ENCODE measurements at regions not wholly inside any gene's neighbourhood (a gene's known extent, or its start where the extent isn't known, plus 50 kb on each side); places are given as distances from the start of the nearest gene placed in this dataset.
A peak's percentile ranks its signal among the peaks of the same experiment; 100 is the strongest.

GRCh38 chr6:4587171-4587570 lies 189.0 kb upstream of the CDYL start:
- no peaks in the 10 kb centered on the region; the same call in 1 of the 2 replicates for H3K27me3 Mint-ChIP-seq (ENCODE audit: insufficient read depth)
- H3K36me3 Mint-ChIP-seq (ENCODE audit: low read depth) = 0 out of 2 replicates have a peak, but pooled peaks cover 3% of the 10 kb centered on the region
- peaks cover 45% of the 10 kb centered on the region for H3K4me1 Mint-ChIP-seq (ENCODE audit: low read depth)
- no peak for DNase-seq
- no peak overlapping the region for H3K4me3 Mint-ChIP-seq
- no peak for TF ChIP-seq CTCF (IDR thresholded peaks at IDR 0.05)
- H3K9me3 Mint-ChIP-seq = no peaks in the 10 kb centered on the region
- no peak overlapping the region for H3K27ac Mint-ChIP-seq

GRCh38 chr6:4586469-4586859 lies 189.7 kb upstream of the CDYL start:
- H3K4me1 Mint-ChIP-seq (ENCODE audit: low read depth) = peaks cover 52% of the 10 kb centered on the region
- no peak overlapping the region for H3K4me3 Mint-ChIP-seq
- H3K27me3 Mint-ChIP-seq (ENCODE audit: insufficient read depth) = no peaks in the 10 kb centered on the region; the same call in 1 of the 2 replicates
- no peak for TF ChIP-seq CTCF (IDR thresholded peaks at IDR 0.05)
- H3K27ac Mint-ChIP-seq = no peak overlapping the region
- DNase-seq = no peak
- peaks cover 3% of the 10 kb centered on the region; the same call in 1 of the 2 replicates for H3K36me3 Mint-ChIP-seq (ENCODE audit: low read depth)
- peaks cover 3% of the 10 kb centered on the region; the same call in 1 of the 2 replicates for H3K9me3 Mint-ChIP-seq

GRCh38 chr6:4585682-4586468 lies 190.3 kb upstream of the CDYL start:
- Mint-ChIP-seq H3K36me3 (ENCODE audit: low read depth) (no peaks in the 10 kb centered on the region; the same call in 1 of the 2 replicates), H3K27ac (no peak overlapping the region), H3K4me3 (no peak overlapping the region), H3K4me1 (ENCODE audit: low read depth) (peaks cover 57% of the 10 kb centered on the region), H3K9me3 (peaks cover 6% of the 10 kb centered on the region; the same call in 1 of the 2 replicates), H3K27me3 (ENCODE audit: insufficient read depth) (no peaks in the 10 kb centered on the region)
- no peak for DNase-seq
- TF ChIP-seq CTCF (IDR thresholded peaks at IDR 0.05) = no peak

GRCh38 chr6:4584801-4585200 lies 191.4 kb upstream of the CDYL start:
- H3K36me3 Mint-ChIP-seq (ENCODE audit: low read depth) = peaks cover 5% of the 10 kb centered on the region
- no peak for DNase-seq
- no peak for TF ChIP-seq CTCF (IDR thresholded peaks at IDR 0.05)
- H3K27me3 Mint-ChIP-seq (ENCODE audit: insufficient read depth) = no peaks in the 10 kb centered on the region
- peaks cover 64% of the 10 kb centered on the region for H3K4me1 Mint-ChIP-seq (ENCODE audit: low read depth)
- H3K4me3 Mint-ChIP-seq = no peak overlapping the region
- H3K9me3 Mint-ChIP-seq = peaks cover 6% of the 10 kb centered on the region; the same call in 1 of the 2 replicates
- H3K27ac Mint-ChIP-seq = no peak overlapping the region

GRCh38 chr6:4582506-4583417 lies 193.4 kb upstream of the CDYL start:
- H3K27ac Mint-ChIP-seq = peak overlapping the region; percentile 96
- peaks cover 8% of the 10 kb centered on the region for H3K36me3 Mint-ChIP-seq (ENCODE audit: low read depth)
- DNase-seq = peak; percentile 77
- peaks cover 70% of the 10 kb centered on the region for H3K4me1 Mint-ChIP-seq (ENCODE audit: low read depth)
- no peaks in the 10 kb centered on the region for H3K27me3 Mint-ChIP-seq (ENCODE audit: insufficient read depth)
- peak overlapping the region; percentile 84 for H3K4me3 Mint-ChIP-seq
- H3K9me3 Mint-ChIP-seq = peaks cover 6% of the 10 kb centered on the region
- no peak for TF ChIP-seq CTCF (IDR thresholded peaks at IDR 0.05)
